ENCODE measurements at regions not wholly inside any gene's neighbourhood (a gene's known extent, or its start where the extent isn't known, plus 50 kb on each side); places are given as distances from the start of the nearest gene placed in this dataset.

GRCh38 chr11:38278457-38279141, 1680.6 kb upstream of the RAG2 start:
- Histone ChIP-seq H3K27me3 (replicated peaks; ENCODE audit: insufficient read depth) (no peaks in the 10 kb centered on the region), H3K4me2 (ENCODE audit: unreplicated experiment) (no peak overlapping the region), H3K27ac (no peak overlapping the region), H3K9me3 (ENCODE audit: low read depth) (no peaks in the 10 kb centered on the region), H2AFZ (no peak overlapping the region), H3K4me1 (ENCODE audit: insufficient read depth) (no peaks in the 10 kb centered on the region), H4K20me1 (ENCODE audit: insufficient read depth) (no peaks in the 10 kb centered on the region), H3F3A (ENCODE audit: insufficient read depth) (no peaks in the 10 kb centered on the region), H3K79me2 (ENCODE audit: insufficient read depth) (no peaks in the 10 kb centered on the region), H3K9me2 (ENCODE audit: insufficient read depth) (no peaks in the 10 kb centered on the region), H3K4me3 (no peak overlapping the region), H3K36me3 (ENCODE audit: low read depth) (no peaks in the 10 kb centered on the region), H3K9ac (no peak overlapping the region)
- in situ Hi-C loops (cut with MboI) = no loop called here
- no peak for TF ChIP-seq EZH2phosphoT487 (IDR thresholded peaks at IDR 0.05; ENCODE audit: insufficient read depth, low read depth)
- no peak for TF ChIP-seq EZH2 (IDR thresholded peaks at IDR 0.05; ENCODE audit: insufficient read depth, poor library complexity, severe bottlenecking)
- 64 to 70% methylated on average over 38 to 41 of the region's 45 CpGs for WGBS, 2 experiments (ENCODE audit: low coverage in 1 of 2, low lambda C conversion rate in 2 of 2, missing lambda C conversion rate in 2 of 2)
- no peak for DNase-seq

GRCh38 chr11:38274031-38274430, 1676.0 kb upstream of the RAG2 start:
- 18 to 26% methylated on average over 2 of the region's 2 CpGs for WGBS, 2 experiments (ENCODE audit: low coverage in 1 of 2, low lambda C conversion rate in 2 of 2, missing lambda C conversion rate in 2 of 2)
- H3K4me1 ChIP-seq (ENCODE audit: insufficient read depth) = no peaks in the 10 kb centered on the region
- in situ Hi-C loops (cut with MboI) = no loop called here

GRCh38 chr11:38272376-38272775, 1674.3 kb upstream of the RAG2 start:
- in situ Hi-C loops (cut with MboI) = no loop called here
- Histone ChIP-seq H3K27ac (no peak overlapping the region), H3K36me3 (ENCODE audit: low read depth) (no peaks in the 10 kb centered on the region), H4K20me1 (ENCODE audit: insufficient read depth) (no peaks in the 10 kb centered on the region), H3K9me2 (ENCODE audit: insufficient read depth) (no peaks in the 10 kb centered on the region), H3F3A (ENCODE audit: insufficient read depth) (no peaks in the 10 kb centered on the region), H3K9me3 (ENCODE audit: low read depth) (no peaks in the 10 kb centered on the region), H3K4me1 (ENCODE audit: insufficient read depth) (no peaks in the 10 kb centered on the region), H2AFZ (no peak overlapping the region), H3K4me3 (no peak overlapping the region), H3K27me3 (replicated peaks; ENCODE audit: insufficient read depth) (no peaks in the 10 kb centered on the region), H3K4me2 (ENCODE audit: unreplicated experiment) (no peak overlapping the region), H3K9ac (no peak overlapping the region), H3K79me2 (ENCODE audit: insufficient read depth) (no peaks in the 10 kb centered on the region)
- no peak for DNase-seq
- no peak for TF ChIP-seq EZH2 (IDR thresholded peaks at IDR 0.05; ENCODE audit: insufficient read depth, poor library complexity, severe bottlenecking)
- no peak for TF ChIP-seq EZH2phosphoT487 (IDR thresholded peaks at IDR 0.05; ENCODE audit: insufficient read depth, low read depth)
- WGBS, 2 experiments (ENCODE audit: low coverage in 1 of 2, low lambda C conversion rate in 2 of 2, missing lambda C conversion rate in 2 of 2) = 9 to 12% methylated on average over 4 of the region's 4 CpGs

More at GRCh38 chr11:38274031-38274430, 1676.0 kb upstream of the RAG2 start:
- H3K9me2 ChIP-seq (ENCODE audit: insufficient read depth) = no peaks in the 10 kb centered on the region
- no peaks in the 10 kb centered on the region for H3K36me3 ChIP-seq (ENCODE audit: low read depth)
- no peaks in the 10 kb centered on the region for H3K9me3 ChIP-seq (ENCODE audit: low read depth)
- no peak overlapping the region for H2AFZ ChIP-seq
- no peaks in the 10 kb centered on the region for H3F3A ChIP-seq (ENCODE audit: insufficient read depth)
- no peak overlapping the region for H3K4me3 ChIP-seq
- no peaks in the 10 kb centered on the region for H4K20me1 ChIP-seq (ENCODE audit: insufficient read depth)
- TF ChIP-seq EZH2 (IDR thresholded peaks at IDR 0.05; ENCODE audit: insufficient read depth, poor library complexity, severe bottlenecking) (no peak), EZH2phosphoT487 (IDR thresholded peaks at IDR 0.05; ENCODE audit: insufficient read depth, low read depth) (no peak)
- H3K9ac ChIP-seq = no peak overlapping the region
- no peak overlapping the region for H3K4me2 ChIP-seq (ENCODE audit: unreplicated experiment)
- no peaks in the 10 kb centered on the region for H3K79me2 ChIP-seq (ENCODE audit: insufficient read depth)
- H3K27ac ChIP-seq = no peak overlapping the region
- no peaks in the 10 kb centered on the region for H3K27me3 ChIP-seq (replicated peaks; ENCODE audit: insufficient read depth)
- peak; percentile 0 for DNase-seq

GRCh38 chr11:38266691-38267090, 1668.7 kb upstream of the RAG2 start:
- no peak overlapping the region for H3K27ac ChIP-seq
- H3K36me3 ChIP-seq (ENCODE audit: low read depth) = no peaks in the 10 kb centered on the region
- no peaks in the 10 kb centered on the region for H3K27me3 ChIP-seq (replicated peaks; ENCODE audit: insufficient read depth)
- in situ Hi-C loops (cut with MboI) = no loop called here
- no peaks in the 10 kb centered on the region for H3K79me2 ChIP-seq (ENCODE audit: insufficient read depth)
- no peak overlapping the region for H3K4me3 ChIP-seq
- WGBS, 2 experiments (ENCODE audit: low coverage in 1 of 2, low lambda C conversion rate in 2 of 2, missing lambda C conversion rate in 2 of 2) = 8 to 14% methylated on average over 3 of the region's 3 CpGs
- no peaks in the 10 kb centered on the region for H3K9me3 ChIP-seq (ENCODE audit: low read depth)
- H3K4me1 ChIP-seq (ENCODE audit: insufficient read depth) = no peaks in the 10 kb centered on the region
- no peak for TF ChIP-seq EZH2 (IDR thresholded peaks at IDR 0.05; ENCODE audit: insufficient read depth, poor library complexity, severe bottlenecking)
- no peak for TF ChIP-seq EZH2phosphoT487 (IDR thresholded peaks at IDR 0.05; ENCODE audit: insufficient read depth, low read depth)
- H3K9me2 ChIP-seq (ENCODE audit: insufficient read depth) = no peaks in the 10 kb centered on the region
- H3K9ac ChIP-seq = no peak overlapping the region
- no peak for DNase-seq
- H4K20me1 ChIP-seq (ENCODE audit: insufficient read depth) = no peaks in the 10 kb centered on the region
- H3K4me2 ChIP-seq (ENCODE audit: unreplicated experiment) = no peak overlapping the region
- no peaks in the 10 kb centered on the region for H3F3A ChIP-seq (ENCODE audit: insufficient read depth)
- no peak overlapping the region for H2AFZ ChIP-seq

- in situ Hi-C loops (cut with MboI) = no loop called here
- no peak overlapping the region for H3K4me3 ChIP-seq
- H3K9me3 ChIP-seq (ENCODE audit: low read depth) = no peaks in the 10 kb centered on the region
- H3K4me2 ChIP-seq (ENCODE audit: unreplicated experiment) = no peak overlapping the region
- DNase-seq = no peak
- TF ChIP-seq EZH2 (IDR thresholded peaks at IDR 0.05; ENCODE audit: insufficient read depth, poor library complexity, severe bottlenecking) (no peak), EZH2phosphoT487 (IDR thresholded peaks at IDR 0.05; ENCODE audit: insufficient read depth, low read depth) (no peak)
- H4K20me1 ChIP-seq (ENCODE audit: insufficient read depth) = no peaks in the 10 kb centered on the region
- no peaks in the 10 kb centered on the region for H3K27me3 ChIP-seq (replicated peaks; ENCODE audit: insufficient read depth)
- H3K79me2 ChIP-seq (ENCODE audit: insufficient read depth) = no peaks in the 10 kb centered on the region
- no peak overlapping the region for H3K27ac ChIP-seq
- H3F3A ChIP-seq (ENCODE audit: insufficient read depth) = no peaks in the 10 kb centered on the region
- no peak overlapping the region for H3K9ac ChIP-seq
- no peaks in the 10 kb centered on the region for H3K36me3 ChIP-seq (ENCODE audit: low read depth)
- H2AFZ ChIP-seq = no peak overlapping the region
- no peaks in the 10 kb centered on the region for H3K4me1 ChIP-seq (ENCODE audit: insufficient read depth)
- H3K9me2 ChIP-seq (ENCODE audit: insufficient read depth) = no peaks in the 10 kb centered on the region
These were observed 1658.4 kb upstream of the RAG2 start for GRCh38 chr11:38256436-38256835.

Measured in GM23248 (cell line).